ENCODE measurements at regions not wholly inside any gene's neighbourhood (a gene's known extent, or its start where the extent isn't known, plus 50 kb on each side); places are given as distances from the start of the nearest gene placed in this dataset.

DNA sequence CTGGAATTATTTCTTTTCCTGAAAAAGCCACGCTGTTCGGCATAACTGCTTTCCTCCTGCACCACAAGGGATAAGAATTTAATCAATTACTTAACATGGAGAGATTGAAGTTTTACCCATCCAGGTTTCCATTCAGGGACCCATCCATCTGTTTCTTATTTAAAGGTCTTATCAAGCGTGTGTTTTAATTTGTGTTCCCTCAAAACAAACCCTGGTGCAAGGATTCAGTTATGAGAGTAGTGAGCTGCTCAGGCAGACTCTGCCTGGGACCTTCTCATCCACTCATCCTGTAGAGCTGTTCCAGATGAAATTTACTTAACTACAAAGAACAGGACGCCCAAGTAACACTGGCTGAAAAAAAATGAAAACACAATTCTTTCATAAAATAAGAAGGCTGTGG, 97.8 kb downstream of the BANF2 start:
- TF ChIP-seq, protein P1, sequence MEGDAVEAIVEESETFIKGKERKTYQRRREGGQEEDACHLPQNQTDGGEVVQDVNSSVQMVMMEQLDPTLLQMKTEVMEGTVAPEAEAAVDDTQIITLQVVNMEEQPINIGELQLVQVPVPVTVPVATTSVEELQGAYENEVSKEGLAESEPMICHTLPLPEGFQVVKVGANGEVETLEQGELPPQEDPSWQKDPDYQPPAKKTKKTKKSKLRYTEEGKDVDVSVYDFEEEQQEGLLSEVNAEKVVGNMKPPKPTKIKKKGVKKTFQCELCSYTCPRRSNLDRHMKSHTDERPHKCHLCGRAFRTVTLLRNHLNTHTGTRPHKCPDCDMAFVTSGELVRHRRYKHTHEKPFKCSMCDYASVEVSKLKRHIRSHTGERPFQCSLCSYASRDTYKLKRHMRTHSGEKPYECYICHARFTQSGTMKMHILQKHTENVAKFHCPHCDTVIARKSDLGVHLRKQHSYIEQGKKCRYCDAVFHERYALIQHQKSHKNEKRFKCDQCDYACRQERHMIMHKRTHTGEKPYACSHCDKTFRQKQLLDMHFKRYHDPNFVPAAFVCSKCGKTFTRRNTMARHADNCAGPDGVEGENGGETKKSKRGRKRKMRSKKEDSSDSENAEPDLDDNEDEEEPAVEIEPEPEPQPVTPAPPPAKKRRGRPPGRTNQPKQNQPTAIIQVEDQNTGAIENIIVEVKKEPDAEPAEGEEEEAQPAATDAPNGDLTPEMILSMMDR (IDR thresholded peaks at IDR 0.05): no peak
- no peak for TF ChIP-seq BHLHE40 (IDR thresholded peaks at IDR 0.05; ENCODE audit: low read depth, low read length)
- TF ChIP-seq POLR2A (IDR thresholded peaks at IDR 0.05; ENCODE audit: low read length): no peak
- no peak for TF ChIP-seq TP53 (CRISPR knock-in tag; IDR thresholded peaks at IDR 0.05)
- no peak for TF ChIP-seq EP300 (IDR thresholded peaks at IDR 0.05)
- TF ChIP-seq, protein P2, sequence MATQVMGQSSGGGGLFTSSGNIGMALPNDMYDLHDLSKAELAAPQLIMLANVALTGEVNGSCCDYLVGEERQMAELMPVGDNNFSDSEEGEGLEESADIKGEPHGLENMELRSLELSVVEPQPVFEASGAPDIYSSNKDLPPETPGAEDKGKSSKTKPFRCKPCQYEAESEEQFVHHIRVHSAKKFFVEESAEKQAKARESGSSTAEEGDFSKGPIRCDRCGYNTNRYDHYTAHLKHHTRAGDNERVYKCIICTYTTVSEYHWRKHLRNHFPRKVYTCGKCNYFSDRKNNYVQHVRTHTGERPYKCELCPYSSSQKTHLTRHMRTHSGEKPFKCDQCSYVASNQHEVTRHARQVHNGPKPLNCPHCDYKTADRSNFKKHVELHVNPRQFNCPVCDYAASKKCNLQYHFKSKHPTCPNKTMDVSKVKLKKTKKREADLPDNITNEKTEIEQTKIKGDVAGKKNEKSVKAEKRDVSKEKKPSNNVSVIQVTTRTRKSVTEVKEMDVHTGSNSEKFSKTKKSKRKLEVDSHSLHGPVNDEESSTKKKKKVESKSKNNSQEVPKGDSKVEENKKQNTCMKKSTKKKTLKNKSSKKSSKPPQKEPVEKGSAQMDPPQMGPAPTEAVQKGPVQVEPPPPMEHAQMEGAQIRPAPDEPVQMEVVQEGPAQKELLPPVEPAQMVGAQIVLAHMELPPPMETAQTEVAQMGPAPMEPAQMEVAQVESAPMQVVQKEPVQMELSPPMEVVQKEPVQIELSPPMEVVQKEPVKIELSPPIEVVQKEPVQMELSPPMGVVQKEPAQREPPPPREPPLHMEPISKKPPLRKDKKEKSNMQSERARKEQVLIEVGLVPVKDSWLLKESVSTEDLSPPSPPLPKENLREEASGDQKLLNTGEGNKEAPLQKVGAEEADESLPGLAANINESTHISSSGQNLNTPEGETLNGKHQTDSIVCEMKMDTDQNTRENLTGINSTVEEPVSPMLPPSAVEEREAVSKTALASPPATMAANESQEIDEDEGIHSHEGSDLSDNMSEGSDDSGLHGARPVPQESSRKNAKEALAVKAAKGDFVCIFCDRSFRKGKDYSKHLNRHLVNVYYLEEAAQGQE (IDR thresholded peaks at IDR 0.05): no peak
- no peak for TF ChIP-seq NPAS2 (CRISPR knock-in tag; IDR thresholded peaks at IDR 0.05; ENCODE audit: borderline replicate concordance)
- TF ChIP-seq RAD21 (conservative IDR thresholded peaks at IDR 0.05 in 1 of 2, IDR thresholded peaks at IDR 0.05 in 1 of 2): no peak
- no peak for TF ChIP-seq ZNF302 (CRISPR knock-in tag; IDR thresholded peaks at IDR 0.05)
- TF ChIP-seq, protein P3, sequence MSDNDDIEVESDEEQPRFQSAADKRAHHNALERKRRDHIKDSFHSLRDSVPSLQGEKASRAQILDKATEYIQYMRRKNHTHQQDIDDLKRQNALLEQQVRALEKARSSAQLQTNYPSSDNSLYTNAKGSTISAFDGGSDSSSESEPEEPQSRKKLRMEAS (IDR thresholded peaks at IDR 0.05): no peak
